ENCODE measurements at regions not wholly inside any gene's neighbourhood (a gene's known extent, or its start where the extent isn't known, plus 50 kb on each side); places are given as distances from the start of the nearest gene placed in this dataset.

DNA sequence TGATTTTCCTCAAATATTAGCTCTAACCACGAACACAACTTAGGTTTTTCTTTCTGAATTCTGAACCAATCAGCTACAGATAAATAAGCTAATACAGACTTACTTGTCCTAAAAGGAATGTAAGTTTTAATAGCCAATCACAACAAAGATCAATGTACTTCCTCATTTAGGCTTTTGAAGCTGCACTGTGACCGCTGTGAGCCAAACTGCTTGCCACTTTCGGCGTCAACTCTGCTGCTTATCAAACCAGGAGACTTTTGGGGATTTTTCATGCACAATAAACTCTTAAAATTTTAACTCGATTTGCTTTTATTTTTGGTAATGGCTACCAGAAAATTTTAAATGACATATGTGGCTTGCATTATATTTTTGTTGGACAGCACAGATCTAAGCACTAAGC lies 92.5 kb downstream of the TMPRSS5 start:
- WGBS (ENCODE audit: insufficient coverage) = 45% methylated on average over 4 of the region's 5 CpGs
- Histone ChIP-seq H3K4me1 (ENCODE audit: control insufficient read depth, insufficient read depth, low read length) (no peaks in the 10 kb centered on the region), H3K9me3 (ENCODE audit: control insufficient read depth, insufficient read depth, low read length) (no peaks in the 10 kb centered on the region), H3K4me3 (ENCODE audit: low read length) (no peak overlapping the region), H3K36me3 (ENCODE audit: control insufficient read depth, insufficient read depth, low read length) (no peaks in the 10 kb centered on the region), H3K27me3 (ENCODE audit: control insufficient read depth, insufficient read depth, low read length) (no peaks in the 10 kb centered on the region), H3K27ac (ENCODE audit: low read length) (no peak overlapping the region)
- Mint-ChIP-seq H3K27me3 (ENCODE audit: low read depth in 2 of 2) (peaks cover 12 to 35% of the 10 kb centered on the region in 2 donors), H3K9me3 (no peaks in the 10 kb centered on the region), H3K4me3 (no peak overlapping the region), H3K4me1 (no peaks in the 10 kb centered on the region), H3K36me3 (no peaks in the 10 kb centered on the region), H3K27ac (no peak overlapping the region)
- TF ChIP-seq, protein P1, sequence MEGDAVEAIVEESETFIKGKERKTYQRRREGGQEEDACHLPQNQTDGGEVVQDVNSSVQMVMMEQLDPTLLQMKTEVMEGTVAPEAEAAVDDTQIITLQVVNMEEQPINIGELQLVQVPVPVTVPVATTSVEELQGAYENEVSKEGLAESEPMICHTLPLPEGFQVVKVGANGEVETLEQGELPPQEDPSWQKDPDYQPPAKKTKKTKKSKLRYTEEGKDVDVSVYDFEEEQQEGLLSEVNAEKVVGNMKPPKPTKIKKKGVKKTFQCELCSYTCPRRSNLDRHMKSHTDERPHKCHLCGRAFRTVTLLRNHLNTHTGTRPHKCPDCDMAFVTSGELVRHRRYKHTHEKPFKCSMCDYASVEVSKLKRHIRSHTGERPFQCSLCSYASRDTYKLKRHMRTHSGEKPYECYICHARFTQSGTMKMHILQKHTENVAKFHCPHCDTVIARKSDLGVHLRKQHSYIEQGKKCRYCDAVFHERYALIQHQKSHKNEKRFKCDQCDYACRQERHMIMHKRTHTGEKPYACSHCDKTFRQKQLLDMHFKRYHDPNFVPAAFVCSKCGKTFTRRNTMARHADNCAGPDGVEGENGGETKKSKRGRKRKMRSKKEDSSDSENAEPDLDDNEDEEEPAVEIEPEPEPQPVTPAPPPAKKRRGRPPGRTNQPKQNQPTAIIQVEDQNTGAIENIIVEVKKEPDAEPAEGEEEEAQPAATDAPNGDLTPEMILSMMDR (IDR thresholded peaks at IDR 0.05) = no peak
- ATAC-seq = no peak
- no peak for DNase-seq
- intact Hi-C loops (cut with micrococcal nuclease) = no loop called here

DNA sequence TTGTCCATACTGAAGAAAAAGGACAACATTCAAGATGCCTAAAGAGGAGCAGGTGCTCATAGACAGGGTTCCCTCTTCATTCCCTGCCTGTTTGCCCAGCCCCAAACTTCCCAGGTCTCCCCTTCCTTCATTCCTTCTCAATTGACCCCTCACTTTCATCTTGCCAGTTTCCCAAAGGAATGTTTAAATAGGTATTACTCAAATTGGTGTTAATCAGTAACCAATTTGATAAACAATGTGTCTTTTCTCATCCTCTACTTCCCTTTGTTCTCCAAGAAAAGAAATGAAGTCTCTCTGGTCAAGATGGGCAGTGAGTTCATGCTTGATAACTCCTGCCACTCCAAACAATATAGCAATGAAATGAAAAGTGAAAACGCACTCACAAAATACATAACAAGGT lies 101.9 kb downstream of the TMPRSS5 start:
- Mint-ChIP-seq H3K27ac (no peak overlapping the region), H3K9me3 (no peaks in the 10 kb centered on the region), H3K4me1 (no peaks in the 10 kb centered on the region), H3K4me3 (no peak overlapping the region), H3K36me3 (no peaks in the 10 kb centered on the region), H3K27me3 (ENCODE audit: low read depth in 2 of 2) (peaks cover 15 to 57% of the 10 kb centered on the region in 2 donors)
- TF ChIP-seq, protein P1 (IDR thresholded peaks at IDR 0.05) = no peak
- H3K27ac ChIP-seq (ENCODE audit: low read length) = no peak overlapping the region
- peaks cover 2% of the 10 kb centered on the region for H3K27me3 ChIP-seq (ENCODE audit: control insufficient read depth, insufficient read depth, low read length)
- H3K9me3 ChIP-seq (ENCODE audit: control insufficient read depth, insufficient read depth, low read length) = no peaks in the 10 kb centered on the region
- H3K4me3 ChIP-seq (ENCODE audit: low read length) = no peak overlapping the region
- intact Hi-C loops (cut with micrococcal nuclease) = no loop called here
- ATAC-seq (no peak), DNase-seq (no peak)
- no peaks in the 10 kb centered on the region for H3K36me3 ChIP-seq (ENCODE audit: control insufficient read depth, insufficient read depth, low read length)
- WGBS (ENCODE audit: insufficient coverage) = no CpG with 5 or more reads among the region's 1 CpG
- H3K4me1 ChIP-seq (ENCODE audit: control insufficient read depth, insufficient read depth, low read length) = no peaks in the 10 kb centered on the region

DNA sequence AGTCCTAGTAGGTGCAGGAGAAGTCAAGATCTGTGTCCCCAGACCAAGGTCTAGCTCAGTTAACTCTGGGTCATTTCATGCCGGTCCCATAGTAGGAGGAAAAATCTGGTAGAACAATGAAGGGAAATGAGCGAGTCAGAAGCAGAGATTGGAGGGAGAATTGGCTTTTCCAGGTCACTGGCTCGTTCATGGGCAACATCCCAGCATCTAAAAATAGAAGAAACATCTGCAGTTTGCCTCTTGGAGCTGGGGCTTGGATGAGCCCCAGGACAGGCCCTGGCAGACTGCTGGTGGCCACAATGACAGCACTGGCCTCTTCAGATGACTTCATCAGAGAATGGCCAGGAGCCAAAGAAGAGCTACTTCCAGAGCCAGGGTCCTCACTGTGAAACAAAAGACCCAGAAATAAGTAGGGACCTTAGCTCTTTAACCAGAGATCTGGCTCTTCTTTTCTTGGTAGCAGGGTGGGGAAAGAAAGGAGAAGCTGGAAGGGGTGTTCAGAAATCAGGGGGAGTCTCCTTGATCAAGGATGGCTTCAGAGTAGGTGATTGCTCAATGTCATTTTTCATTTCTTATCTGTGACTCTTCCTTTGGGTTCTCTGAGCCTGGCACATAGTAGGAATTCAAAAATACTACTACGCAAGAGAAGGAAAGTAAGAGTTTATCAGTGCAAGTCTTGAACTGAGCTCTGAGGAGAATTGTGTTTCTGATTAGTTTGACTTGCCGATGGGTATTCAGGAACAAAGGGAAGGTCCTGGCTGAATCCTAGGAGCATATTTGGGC lies 102.6 kb downstream of the TMPRSS5 start:
- Histone ChIP-seq H3K4me1 (ENCODE audit: control insufficient read depth, insufficient read depth, low read length) (no peaks in the 10 kb centered on the region), H3K27me3 (ENCODE audit: control insufficient read depth, insufficient read depth, low read length) (peaks cover 6% of the 10 kb centered on the region), H3K27ac (ENCODE audit: low read length) (no peak overlapping the region), H3K36me3 (ENCODE audit: control insufficient read depth, insufficient read depth, low read length) (no peaks in the 10 kb centered on the region), H3K4me3 (ENCODE audit: low read length) (no peak overlapping the region), H3K9me3 (ENCODE audit: control insufficient read depth, insufficient read depth, low read length) (no peaks in the 10 kb centered on the region)
- H3K9me3 Mint-ChIP-seq = no peaks in the 10 kb centered on the region
- intact Hi-C loops (cut with micrococcal nuclease) = no loop called here
- no peak overlapping the region for H3K4me3 Mint-ChIP-seq
- ATAC-seq (no peak), DNase-seq (no peak)
- no peaks in the 10 kb centered on the region for H3K36me3 Mint-ChIP-seq
- 53% methylated on average over 5 of the region's 5 CpGs for WGBS (ENCODE audit: insufficient coverage)
- TF ChIP-seq, protein P1 (IDR thresholded peaks at IDR 0.05) = no peak
- H3K4me1 Mint-ChIP-seq = no peaks in the 10 kb centered on the region
- H3K27me3 Mint-ChIP-seq (ENCODE audit: low read depth in 2 of 2) = peaks cover 17 to 65% of the 10 kb centered on the region in 2 donors
- H3K27ac Mint-ChIP-seq = no peak overlapping the region

GRCh38 chr11:113602483-113602882 lies 103.6 kb downstream of the TMPRSS5 start:
- H3K4me3 Mint-ChIP-seq = no peak overlapping the region
- peaks cover 21 to 74% of the 10 kb centered on the region in 2 donors for H3K27me3 Mint-ChIP-seq (ENCODE audit: low read depth in 2 of 2)
- H3K27ac ChIP-seq (ENCODE audit: low read length) = no peak overlapping the region
- WGBS (ENCODE audit: insufficient coverage) = 82% methylated on average over 2 of the region's 2 CpGs
- H3K4me1 ChIP-seq (ENCODE audit: control insufficient read depth, insufficient read depth, low read length) = no peaks in the 10 kb centered on the region
- no peaks in the 10 kb centered on the region for H3K9me3 Mint-ChIP-seq
- H3K27ac Mint-ChIP-seq = no peak overlapping the region
- ATAC-seq (no peak), DNase-seq (no peak)
- no peak overlapping the region for H3K4me3 ChIP-seq (ENCODE audit: low read length)
- peaks cover 6% of the 10 kb centered on the region for H3K27me3 ChIP-seq (ENCODE audit: control insufficient read depth, insufficient read depth, low read length)
- intact Hi-C loops (cut with micrococcal nuclease) = no loop called here
- H3K4me1 Mint-ChIP-seq = no peaks in the 10 kb centered on the region
- H3K9me3 ChIP-seq (ENCODE audit: control insufficient read depth, insufficient read depth, low read length) = no peaks in the 10 kb centered on the region
- H3K36me3 ChIP-seq (ENCODE audit: control insufficient read depth, insufficient read depth, low read length) = no peaks in the 10 kb centered on the region
- H3K36me3 Mint-ChIP-seq = no peaks in the 10 kb centered on the region
- TF ChIP-seq, protein P1 (IDR thresholded peaks at IDR 0.05) = no peak

Data from natural killer cell (primary cell).